ENCODE measurements at regions not wholly inside any gene's neighbourhood (a gene's known extent, or its start where the extent isn't known, plus 50 kb on each side); places are given as distances from the start of the nearest gene placed in this dataset.

GRCh38 chr3:18211116-18211515, 214.0 kb downstream of the SATB1 start:
- Mint-ChIP-seq H3K27ac (no peak overlapping the region), H3K36me3 (ENCODE audit: insufficient read depth in 1 of 3, low read depth in 3 of 3) (no peaks in the 10 kb centered on the region), H3K27me3 (ENCODE audit: low read depth) (no peaks in the 10 kb centered on the region), H3K4me3 (no peak overlapping the region), H3K9me3 (no peaks in the 10 kb centered on the region), H3K4me1 (peaks cover 7% of the 10 kb centered on the region in 2 experiments; a peak in 3 of 4 replicates)
- DNase-seq = no peak
- Histone ChIP-seq H3K4ac (ENCODE audit: low read depth, low read length) (no peak overlapping the region), H3K14ac (ENCODE audit: insufficient read depth, low read length) (no peak overlapping the region), H3K18ac (ENCODE audit: insufficient read length, low read depth, low read length) (no peak overlapping the region), H3K23me2 (ENCODE audit: insufficient read length, low read depth, low read length, poor library complexity, severe bottlenecking) (no peaks in the 10 kb centered on the region), H2BK20ac (ENCODE audit: low read depth, low read length, poor library complexity, severe bottlenecking) (no peak overlapping the region), H2BK15ac (ENCODE audit: low read depth, low read length) (no peak overlapping the region), H4K20me1 (ENCODE audit: control insufficient read depth, insufficient read depth, insufficient read length) (no peaks in the 10 kb centered on the region), H2BK5ac (ENCODE audit: insufficient read length, low read length) (no peak overlapping the region), H3K9me3 (ENCODE audit: control insufficient read depth, low read depth, low read length) (no peaks in the 10 kb centered on the region), H3K79me2 (ENCODE audit: insufficient read depth, low read length) (no peaks in the 10 kb centered on the region), H4K8ac (replicated peaks; ENCODE audit: insufficient read length, low read depth, low read length) (no peak overlapping the region), H2AK5ac (ENCODE audit: insufficient read length, low read length) (no peak overlapping the region), H3K23ac (ENCODE audit: insufficient read length, low read depth, low read length) (no peak overlapping the region), H3K27ac (ENCODE audit: insufficient read length, low read depth, low read length) (no peak overlapping the region), H3K4me1 (ENCODE audit: insufficient read depth, low read length) (no peaks in the 10 kb centered on the region), H3K79me1 (ENCODE audit: insufficient read depth, low read depth, low read length, poor library complexity, severe bottlenecking) (no peaks in the 10 kb centered on the region), H3K56ac (ENCODE audit: insufficient read length, low read depth, low read length) (no peak overlapping the region), H2AFZ (ENCODE audit: low read length) (no peak overlapping the region), H3T11ph (ENCODE audit: low read length) (no peak overlapping the region), H3K9ac (ENCODE audit: extremely low read depth, insufficient read length, low read length) (no peak overlapping the region), H2BK12ac (ENCODE audit: insufficient read length, low read depth, low read length) (no peak overlapping the region), H4K91ac (ENCODE audit: insufficient read length, low read depth, low read length) (no peak overlapping the region), H3K4me2 (ENCODE audit: insufficient read depth, insufficient read length, low read length) (no peak overlapping the region), H4K5ac (ENCODE audit: insufficient read length, low read depth, low read length) (no peak overlapping the region), H3K27me3 (ENCODE audit: insufficient read depth, low read length) (no peaks in the 10 kb centered on the region), H2BK120ac (ENCODE audit: low read depth, low read length, poor library complexity, severe bottlenecking) (no peak overlapping the region)
- no peak for TF ChIP-seq CTCF (conservative IDR thresholded peaks at IDR 0.05)
- WGBS (ENCODE audit: extremely low coverage, insufficient read length, low lambda C conversion rate) = no CpG with 5 or more reads among the region's 1 CpG
